ENCODE measurements at regions not wholly inside any gene's neighbourhood (a gene's known extent, or its start where the extent isn't known, plus 50 kb on each side); places are given as distances from the start of the nearest gene placed in this dataset.

DNA sequence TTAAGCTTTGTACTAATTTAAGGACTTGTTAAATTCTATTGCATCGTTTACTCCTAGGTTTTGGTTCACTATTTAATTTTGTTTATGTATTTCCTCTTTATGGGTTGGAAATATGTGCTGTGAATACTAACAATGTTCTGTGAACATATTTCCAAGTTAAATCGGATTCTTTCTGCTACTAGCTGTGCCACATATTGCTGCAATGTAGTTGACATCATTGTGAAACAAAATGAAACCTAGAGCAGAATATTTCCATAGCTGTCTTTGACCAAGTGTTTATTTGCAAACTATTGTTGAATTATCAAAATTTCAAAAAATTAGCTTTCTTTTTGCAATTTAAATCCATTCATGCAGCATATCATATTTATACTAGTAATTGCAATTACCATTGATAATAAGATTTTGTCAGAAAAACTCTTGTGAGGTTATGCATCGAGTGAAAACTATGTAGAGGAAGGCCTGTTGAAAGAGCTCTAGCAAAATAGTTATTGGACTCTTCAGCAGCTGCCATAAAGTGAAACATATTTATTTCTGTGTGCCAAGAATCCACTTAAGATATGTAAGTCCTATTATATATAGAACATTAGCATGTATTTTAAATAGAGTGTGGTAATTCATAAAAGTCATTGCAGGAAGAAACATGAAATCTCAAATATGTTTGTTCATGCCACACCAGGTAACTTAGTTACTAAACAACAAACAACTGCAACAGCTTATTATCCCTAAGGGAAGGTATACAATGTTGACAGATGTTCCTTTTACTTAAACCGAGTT is 575.1 kb downstream of the SLITRK6 start:
- TF ChIP-seq, protein P1, sequence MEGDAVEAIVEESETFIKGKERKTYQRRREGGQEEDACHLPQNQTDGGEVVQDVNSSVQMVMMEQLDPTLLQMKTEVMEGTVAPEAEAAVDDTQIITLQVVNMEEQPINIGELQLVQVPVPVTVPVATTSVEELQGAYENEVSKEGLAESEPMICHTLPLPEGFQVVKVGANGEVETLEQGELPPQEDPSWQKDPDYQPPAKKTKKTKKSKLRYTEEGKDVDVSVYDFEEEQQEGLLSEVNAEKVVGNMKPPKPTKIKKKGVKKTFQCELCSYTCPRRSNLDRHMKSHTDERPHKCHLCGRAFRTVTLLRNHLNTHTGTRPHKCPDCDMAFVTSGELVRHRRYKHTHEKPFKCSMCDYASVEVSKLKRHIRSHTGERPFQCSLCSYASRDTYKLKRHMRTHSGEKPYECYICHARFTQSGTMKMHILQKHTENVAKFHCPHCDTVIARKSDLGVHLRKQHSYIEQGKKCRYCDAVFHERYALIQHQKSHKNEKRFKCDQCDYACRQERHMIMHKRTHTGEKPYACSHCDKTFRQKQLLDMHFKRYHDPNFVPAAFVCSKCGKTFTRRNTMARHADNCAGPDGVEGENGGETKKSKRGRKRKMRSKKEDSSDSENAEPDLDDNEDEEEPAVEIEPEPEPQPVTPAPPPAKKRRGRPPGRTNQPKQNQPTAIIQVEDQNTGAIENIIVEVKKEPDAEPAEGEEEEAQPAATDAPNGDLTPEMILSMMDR (conservative IDR thresholded peaks at IDR 0.05; ENCODE audit: low read depth in 2 of 2) = no peak
- no peak for TF ChIP-seq POLR2AphosphoS5 (IDR thresholded peaks at IDR 0.05; ENCODE audit: low read depth)
- TF ChIP-seq EZH2 (IDR thresholded peaks at IDR 0.05; ENCODE audit: low read depth, unreplicated experiment) = no peak
- TF ChIP-seq EZH2phosphoT487 (IDR thresholded peaks at IDR 0.05; ENCODE audit: unreplicated experiment) = no peak
- no peak for TF ChIP-seq ZNF331 (CRISPR knock-in tag; IDR thresholded peaks at IDR 0.05; ENCODE audit: low read depth)
- TF ChIP-seq NANOG (IDR thresholded peaks at IDR 0.05; ENCODE audit: borderline replicate concordance) = no peak
- no peak for TF ChIP-seq CREB1 (CRISPR knock-in tag; IDR thresholded peaks at IDR 0.05; ENCODE audit: low read depth)
- TF ChIP-seq, protein P2, sequence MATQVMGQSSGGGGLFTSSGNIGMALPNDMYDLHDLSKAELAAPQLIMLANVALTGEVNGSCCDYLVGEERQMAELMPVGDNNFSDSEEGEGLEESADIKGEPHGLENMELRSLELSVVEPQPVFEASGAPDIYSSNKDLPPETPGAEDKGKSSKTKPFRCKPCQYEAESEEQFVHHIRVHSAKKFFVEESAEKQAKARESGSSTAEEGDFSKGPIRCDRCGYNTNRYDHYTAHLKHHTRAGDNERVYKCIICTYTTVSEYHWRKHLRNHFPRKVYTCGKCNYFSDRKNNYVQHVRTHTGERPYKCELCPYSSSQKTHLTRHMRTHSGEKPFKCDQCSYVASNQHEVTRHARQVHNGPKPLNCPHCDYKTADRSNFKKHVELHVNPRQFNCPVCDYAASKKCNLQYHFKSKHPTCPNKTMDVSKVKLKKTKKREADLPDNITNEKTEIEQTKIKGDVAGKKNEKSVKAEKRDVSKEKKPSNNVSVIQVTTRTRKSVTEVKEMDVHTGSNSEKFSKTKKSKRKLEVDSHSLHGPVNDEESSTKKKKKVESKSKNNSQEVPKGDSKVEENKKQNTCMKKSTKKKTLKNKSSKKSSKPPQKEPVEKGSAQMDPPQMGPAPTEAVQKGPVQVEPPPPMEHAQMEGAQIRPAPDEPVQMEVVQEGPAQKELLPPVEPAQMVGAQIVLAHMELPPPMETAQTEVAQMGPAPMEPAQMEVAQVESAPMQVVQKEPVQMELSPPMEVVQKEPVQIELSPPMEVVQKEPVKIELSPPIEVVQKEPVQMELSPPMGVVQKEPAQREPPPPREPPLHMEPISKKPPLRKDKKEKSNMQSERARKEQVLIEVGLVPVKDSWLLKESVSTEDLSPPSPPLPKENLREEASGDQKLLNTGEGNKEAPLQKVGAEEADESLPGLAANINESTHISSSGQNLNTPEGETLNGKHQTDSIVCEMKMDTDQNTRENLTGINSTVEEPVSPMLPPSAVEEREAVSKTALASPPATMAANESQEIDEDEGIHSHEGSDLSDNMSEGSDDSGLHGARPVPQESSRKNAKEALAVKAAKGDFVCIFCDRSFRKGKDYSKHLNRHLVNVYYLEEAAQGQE (IDR thresholded peaks at IDR 0.05; ENCODE audit: unreplicated experiment) = no peak
